NCI-H510A (cell line): ENCODE measurements at regions not wholly inside any gene's neighbourhood (a gene's known extent, or its start where the extent isn't known, plus 50 kb on each side); places are given as distances from the start of the nearest gene placed in this dataset.
A peak's percentile ranks its signal among the peaks of the same experiment; 100 is the strongest.
"Not testable (repeated sequence)": the region's sequence is repeated elsewhere in the genome, so short reads cannot be mapped to it uniquely, and the experiment has no call there.

Experiments
- DNase-seq: peaks from one replicate; lab custom pipeline; 2025; lab: John Stamatoyannopoulos, UW

DNA sequence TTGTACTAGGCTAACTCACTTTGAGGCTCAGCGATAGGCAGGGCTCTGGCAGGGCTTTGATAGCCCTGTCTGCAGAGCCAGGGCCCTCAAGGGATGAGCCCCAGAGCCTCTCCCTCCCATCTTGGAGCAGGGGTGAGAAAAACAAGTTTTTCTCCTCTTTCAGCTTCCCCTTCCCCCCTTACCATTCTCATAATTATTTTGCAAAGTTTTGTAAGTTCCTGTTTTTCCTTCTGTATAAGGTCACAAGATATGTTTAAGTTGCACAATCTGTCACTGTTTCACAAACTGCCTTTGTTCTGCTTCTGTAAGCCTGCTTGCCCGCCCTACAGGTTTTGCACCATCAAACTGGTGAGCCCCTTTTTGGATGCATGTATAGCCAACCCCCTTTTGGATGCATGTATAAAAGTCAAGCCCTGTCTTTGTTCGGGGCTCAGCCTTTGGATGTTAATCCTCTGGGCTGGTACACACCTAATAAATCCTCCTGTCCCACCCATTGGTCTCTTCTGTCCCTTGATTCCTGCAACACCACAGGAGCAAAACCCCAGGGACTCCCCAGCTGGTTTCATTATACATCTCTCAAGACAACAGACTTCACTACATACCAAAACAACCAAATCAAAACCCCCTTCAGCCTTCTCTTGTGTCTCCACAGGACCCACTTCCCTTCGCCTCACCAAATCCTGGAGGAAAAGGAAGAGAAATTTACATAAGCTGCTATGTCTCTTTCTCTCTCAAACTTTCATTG, 52.5 kb upstream of the RESF1 start:
- no peak for DNase-seq

GRCh38 chr12:31903025-31903424, 56.2 kb upstream of the RESF1 start:
- no peak for DNase-seq

GRCh38 chr12:31900271-31900670, 58.9 kb upstream of the RESF1 start:
- no peak for DNase-seq

DNA sequence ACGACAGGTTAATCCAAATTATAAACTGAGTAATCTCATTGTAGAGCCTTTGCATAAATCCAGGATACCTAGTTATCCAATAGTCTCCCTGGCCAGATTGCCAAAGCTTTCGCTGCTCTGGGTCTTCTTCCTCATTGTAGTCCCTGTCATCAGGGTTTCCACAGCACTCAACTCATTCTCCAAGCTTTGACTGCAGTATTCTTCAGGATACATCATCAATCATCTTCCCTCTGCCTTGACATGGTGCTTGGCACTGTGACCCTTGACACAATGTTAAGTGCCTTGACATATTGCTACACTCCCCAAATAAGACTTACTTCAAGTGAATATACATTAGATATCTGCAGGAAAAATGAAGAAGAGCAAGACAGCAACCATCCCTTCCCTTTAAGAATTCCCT, 60.1 kb upstream of the RESF1 start:
- DNase-seq: no peak

- DNase-seq: peak; percentile 7
These were observed 61.3 kb upstream of the RESF1 start for GRCh38 chr12:31897781-31898503.

GRCh38 chr12:31897092-31897491, 62.1 kb upstream of the RESF1 start:
- not testable (repeated sequence) for DNase-seq

- no peak for DNase-seq
These were observed 62.6 kb upstream of the RESF1 start for GRCh38 chr12:31896514-31897039.

DNA sequence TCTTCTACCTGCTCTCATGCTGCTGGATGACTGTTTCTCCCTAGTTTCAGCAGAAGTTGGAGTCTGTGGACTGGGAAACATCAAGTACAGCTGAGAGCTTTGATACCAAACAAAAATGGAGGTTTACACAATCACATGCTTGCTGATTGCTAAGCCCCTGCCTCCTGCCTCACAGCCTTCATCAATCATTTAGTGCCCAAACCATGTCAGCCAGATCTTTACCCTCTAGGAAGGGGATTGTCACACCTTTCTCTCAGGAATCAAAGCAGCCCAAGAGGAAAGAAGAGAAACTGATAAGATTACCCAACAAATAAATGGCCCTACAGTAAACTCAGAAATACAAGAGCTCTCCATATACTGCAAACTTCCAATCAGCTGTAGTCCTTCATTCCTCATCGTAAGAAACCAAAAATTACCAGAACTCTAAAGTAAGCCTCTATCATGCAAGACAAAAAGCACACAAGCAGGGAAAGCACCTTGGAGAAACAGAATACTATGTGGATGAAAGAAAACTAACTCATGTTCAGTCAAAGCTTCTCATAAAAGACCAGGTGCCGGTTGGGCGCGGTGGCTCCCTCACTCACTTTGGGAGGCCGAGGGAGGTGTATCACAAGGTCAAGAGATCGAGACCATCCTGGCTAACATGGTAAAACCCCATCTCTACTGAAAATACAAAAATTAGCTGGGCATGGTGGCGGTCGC, 63.6 kb upstream of the RESF1 start:
- no peak for DNase-seq

- no peak for DNase-seq
These were observed 68.6 kb upstream of the RESF1 start for GRCh38 chr12:31890295-31891285.

GRCh38 chr12:31887109-31887811, 72.0 kb upstream of the RESF1 start:
- DNase-seq: no peak

DNA sequence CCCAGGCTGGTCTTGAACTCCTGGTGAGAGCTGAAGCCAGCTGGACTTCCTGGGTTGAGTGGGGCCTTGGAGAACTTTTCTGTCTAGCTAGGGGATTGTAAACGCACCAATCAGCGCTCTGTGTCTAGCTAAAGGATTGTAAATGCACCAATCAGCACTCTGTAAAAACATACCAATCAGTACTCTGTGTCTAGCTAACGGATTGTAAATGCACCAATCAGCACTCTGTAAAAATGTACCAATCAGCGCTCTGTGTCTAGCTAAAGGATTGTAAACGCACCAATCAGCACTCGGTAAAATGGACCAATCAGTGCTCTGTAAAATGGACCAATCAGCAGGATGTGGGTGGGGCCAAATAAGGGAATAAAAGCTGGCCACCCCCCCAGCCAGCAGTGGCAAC, 76.5 kb upstream of the RESF1 start:
- DNase-seq: not testable (repeated sequence)

DNA sequence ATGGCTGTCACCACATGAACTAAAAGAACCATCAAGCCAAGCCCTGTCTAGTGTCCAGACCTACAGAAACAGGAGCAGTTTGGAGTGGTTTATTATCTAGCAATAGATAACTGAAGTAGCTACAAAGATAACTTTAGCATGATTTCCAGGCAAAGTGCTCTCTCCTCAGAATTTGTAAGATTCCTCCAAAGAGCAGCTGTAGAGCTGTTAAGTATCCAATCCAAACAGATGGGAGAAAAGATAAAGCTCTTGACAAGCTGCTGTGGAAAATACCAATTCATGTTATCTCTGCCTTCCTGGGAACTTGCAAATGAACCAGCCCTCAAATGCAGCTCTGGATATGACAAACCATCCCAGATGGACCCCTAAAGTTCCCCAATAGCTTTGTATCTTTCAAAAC, 78.9 kb upstream of the RESF1 start:
- no peak for DNase-seq

DNA sequence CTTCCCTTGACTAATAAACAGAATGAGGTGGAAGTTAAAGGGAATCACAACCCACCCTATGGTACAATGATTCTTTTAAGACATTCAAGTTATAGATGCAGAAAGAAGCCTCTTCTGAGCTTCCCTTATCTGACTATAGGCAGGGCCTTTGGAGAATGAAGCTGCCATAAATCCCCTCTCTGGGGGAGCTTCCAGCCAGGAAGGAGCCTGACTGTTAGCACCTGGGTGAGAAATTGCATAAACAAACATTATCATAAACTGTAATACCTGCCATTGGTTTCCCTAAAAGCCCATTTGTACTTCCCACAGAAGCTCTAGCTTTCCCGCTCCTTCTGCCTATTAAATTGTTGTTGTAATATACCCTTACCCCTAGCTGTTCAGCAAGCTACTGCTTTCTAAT, 81.3 kb upstream of the RESF1 start:
- no peak for DNase-seq

DNA sequence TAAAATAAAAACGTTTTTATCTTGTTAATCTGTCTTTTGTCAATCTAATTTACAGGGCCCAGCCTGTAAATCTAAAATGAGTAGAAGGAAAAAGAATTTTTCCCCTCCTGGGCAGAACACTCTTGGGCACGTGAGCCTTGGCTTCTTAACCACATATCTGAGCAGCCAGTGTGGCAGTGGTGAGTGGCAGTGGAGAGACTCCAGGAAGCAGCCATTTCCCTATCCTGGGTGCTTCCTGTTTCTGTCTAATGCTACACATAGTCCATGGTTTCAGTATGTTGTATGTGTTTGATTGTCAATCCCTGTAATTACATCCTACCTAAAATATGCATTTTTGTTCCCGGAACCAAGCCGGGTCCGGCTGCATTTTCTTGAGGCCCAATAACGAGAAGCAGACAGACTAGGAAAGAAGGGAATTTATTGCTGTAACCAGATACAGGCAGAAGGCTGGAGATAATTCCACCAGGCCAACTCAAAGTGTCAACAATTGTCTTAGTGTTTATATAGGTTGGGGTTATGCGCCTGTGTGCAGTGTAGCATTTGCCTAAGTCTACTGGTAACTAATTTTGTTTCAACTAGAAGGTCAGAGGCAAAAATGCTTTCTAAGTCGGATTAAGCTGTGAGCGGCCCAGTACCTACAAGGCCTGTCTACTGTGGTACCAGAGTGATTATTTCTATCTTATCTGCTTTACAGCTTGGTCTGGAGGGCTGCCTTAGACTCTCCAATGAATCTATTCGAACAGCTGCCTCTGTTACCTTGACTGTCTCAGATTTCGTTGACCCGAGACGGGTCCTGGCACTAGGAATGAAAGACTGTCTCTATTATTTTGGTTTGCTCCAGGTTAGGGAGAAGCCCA, 82.4 kb upstream of the RESF1 start:
- DNase-seq: peak; percentile 2

GRCh38 chr12:31875609-31875964, 83.6 kb upstream of the RESF1 start:
- DNase-seq: no peak

DNA sequence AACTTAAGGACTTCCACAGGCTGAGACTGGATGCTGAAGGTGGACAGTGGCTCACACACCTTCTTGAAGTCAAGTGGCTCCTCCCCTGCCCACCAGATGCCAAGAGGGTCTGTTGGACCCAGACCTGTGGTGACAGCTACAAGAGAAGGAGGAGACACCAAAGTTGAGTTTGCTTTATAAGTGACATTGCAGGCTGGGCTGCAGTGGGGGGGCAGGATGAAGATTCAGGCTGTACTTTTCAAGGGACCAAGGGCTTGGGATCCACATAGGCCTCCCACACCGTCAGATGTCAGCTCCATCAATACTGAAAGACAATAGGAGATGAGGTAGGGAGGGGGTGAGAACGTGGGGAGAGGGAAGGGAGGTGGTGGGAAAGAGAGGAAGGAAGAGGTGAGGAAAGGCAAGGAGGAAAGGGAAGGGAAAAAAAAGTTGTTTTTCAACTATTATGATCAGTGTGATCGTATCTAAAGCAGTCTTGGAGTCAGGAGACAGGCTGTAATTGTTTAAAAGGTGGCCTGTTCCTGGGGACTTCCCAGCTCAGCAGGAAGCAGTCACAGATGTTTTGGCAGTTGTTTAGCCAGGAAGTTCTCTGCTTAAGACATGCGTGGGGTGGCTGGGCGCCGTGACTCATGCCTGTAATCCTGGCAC, 84.1 kb upstream of the RESF1 start:
- DNase-seq: no peak

DNA sequence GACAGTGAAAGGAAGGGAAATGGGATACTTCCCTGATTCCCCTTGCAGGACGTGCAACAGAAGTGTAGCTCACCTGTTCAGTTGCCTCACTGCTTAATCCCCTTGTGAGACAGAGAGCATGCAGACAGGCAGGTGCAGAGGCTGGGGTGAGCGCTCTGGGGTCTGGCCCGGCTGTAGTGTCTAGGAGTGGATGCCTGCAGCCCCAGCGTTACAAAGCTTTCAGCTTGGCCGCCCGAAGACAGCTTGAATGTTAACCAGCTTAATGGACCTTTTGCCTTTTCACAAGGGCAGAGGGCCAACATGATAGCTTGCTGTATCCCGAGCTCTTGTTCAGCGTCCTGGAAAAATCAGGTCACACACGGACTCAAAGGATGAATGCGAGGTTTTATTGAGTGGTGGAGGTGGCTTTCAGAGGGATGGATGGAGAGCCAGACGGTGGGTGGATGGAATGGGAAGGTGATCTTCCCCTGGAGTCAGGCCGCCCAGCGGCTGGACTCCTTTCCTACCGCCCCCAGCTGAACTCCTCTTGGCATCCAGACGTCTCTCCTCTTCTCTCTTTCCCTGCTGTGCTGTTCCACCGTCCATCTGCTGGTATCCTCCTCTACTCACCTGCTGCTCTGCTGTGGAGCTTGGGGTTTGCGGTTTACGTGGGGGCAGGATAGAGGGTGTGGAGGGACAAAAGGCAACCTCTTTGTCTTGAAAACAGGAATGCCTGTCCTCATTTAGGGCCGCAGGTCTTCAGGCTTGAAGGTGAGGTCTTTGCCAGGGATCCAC, 86.2 kb upstream of the RESF1 start:
- no peak for DNase-seq

GRCh38 chr12:31869972-31870371, 89.2 kb upstream of the RESF1 start:
- DNase-seq: no peak

- no peak for DNase-seq
These were observed 90.2 kb upstream of the RESF1 start for GRCh38 chr12:31868965-31869364.
